Dermis microvascular lymphatic vessel endothelial cell (primary cell): ENCODE measurements at regions not wholly inside any gene's neighbourhood (a gene's known extent, or its start where the extent isn't known, plus 50 kb on each side); places are given as distances from the start of the nearest gene placed in this dataset.

Experiments used
- DNase-seq, 2 donors: peaks; one replicate each; pipeline versions ENCODE4 v3.0.0 to v3.0.0-alpha.2; 2010; ENCODE audit warnings: low read depth in 2 of 2

DNA sequence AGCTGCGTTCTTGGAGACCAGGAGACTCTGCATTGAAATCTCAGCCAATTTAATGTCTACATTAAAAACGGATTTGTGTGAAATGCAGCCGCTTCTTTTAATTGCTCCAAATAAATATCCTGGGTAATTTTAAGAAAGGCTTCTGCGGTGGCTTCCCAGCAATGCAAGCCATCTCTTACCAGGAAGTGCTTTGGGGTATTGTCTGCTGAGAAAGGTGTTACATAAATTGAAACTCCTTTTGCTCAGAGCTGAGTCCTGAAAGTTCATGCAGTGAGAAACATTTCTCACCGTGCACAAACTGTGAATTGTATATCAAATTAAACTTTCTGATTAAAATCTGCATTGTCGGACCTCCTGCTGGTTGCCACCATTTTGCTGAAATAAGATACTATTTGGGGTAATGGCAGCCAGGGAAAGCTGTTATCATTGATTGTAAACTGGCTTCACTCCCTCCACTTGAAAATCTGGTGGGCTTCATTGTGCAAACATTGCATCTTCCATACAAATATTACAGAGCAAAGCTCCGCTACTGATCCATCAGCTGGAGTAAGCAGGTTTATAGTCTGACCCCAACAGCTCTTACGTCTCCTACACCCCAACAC, 59.5 kb downstream of the ZIC5 start:
- no peak for DNase-seq

DNA sequence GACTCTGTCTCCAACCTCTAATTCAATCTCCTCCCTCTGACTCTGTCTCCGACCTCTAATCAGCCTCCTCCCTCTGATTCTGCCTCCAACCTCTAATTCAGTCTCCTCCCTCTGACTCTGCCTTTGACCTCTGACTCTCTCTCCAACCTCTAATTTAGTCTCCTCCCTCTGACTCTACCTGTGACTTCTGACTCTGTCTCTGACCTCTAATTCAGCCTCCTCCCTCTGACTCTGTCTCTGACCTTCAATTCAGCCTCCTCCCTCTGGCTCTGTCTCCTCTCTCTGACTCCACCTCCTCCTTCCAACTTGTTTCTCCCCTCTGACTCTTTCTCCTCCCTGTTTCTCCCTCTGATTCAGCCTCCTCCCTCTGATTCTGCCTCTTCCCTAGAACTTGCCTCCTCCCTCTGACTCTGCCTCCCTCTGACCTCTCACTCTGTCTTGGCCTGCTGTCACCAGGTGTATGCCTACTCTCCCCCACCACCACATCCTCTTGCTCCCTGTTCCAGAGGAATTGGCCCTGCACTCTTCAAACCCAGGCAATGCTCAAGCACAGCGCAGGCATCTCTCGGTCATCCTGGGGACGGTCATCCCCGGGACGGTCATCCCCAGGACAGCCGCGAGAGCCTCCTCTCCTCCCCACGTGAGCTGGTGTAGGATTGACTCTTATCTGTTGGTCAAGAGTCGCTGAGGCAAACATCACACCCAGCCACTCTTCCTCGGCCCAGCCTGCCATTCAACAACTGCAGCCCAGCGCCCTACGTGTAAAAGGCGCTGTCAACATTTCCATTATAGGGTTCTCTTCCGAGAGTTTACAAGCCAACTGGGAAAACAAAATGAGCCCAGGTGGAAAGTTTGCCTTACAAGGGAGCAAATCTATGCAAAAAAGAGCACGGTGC, 60.2 kb downstream of the ZIC5 start:
- DNase-seq = no peak

DNA sequence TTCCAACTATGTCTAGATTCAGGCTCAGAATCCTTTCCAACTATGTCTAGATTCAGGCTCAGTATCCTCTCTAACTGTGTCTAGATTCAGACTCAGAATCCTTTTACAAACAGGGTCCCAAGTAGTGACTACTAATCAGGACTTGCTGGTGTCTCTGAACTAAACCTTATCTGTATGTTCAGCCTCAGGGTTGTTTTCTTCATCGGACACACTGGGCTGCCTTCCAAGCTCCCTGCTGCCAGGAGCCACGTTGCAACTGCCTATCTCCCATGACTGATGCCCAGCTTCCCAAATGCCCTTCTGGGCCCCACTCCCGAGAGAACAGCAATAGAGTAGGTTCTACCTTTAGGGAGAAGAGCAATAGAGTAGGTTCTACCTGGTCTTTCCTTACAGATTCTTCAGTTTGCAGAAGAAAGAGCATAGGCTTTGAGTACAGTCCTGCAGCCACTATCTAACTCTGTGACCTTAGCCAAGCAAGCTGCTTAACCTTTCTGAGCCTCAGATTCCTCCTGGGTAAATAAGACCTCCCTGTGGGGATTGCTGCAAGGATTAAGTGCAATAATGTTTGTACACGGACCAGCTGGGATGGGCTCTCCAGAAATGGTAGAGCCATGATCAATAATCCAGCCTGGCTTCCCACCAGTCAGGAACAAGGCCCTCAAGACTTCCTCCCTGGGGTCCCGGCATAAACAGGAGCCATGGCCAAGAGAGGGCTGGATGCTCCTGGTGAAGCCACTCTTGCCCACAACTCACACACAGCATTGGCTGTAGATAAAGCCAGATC, 61.5 kb downstream of the ZIC5 start:
- no peak for DNase-seq

DNA sequence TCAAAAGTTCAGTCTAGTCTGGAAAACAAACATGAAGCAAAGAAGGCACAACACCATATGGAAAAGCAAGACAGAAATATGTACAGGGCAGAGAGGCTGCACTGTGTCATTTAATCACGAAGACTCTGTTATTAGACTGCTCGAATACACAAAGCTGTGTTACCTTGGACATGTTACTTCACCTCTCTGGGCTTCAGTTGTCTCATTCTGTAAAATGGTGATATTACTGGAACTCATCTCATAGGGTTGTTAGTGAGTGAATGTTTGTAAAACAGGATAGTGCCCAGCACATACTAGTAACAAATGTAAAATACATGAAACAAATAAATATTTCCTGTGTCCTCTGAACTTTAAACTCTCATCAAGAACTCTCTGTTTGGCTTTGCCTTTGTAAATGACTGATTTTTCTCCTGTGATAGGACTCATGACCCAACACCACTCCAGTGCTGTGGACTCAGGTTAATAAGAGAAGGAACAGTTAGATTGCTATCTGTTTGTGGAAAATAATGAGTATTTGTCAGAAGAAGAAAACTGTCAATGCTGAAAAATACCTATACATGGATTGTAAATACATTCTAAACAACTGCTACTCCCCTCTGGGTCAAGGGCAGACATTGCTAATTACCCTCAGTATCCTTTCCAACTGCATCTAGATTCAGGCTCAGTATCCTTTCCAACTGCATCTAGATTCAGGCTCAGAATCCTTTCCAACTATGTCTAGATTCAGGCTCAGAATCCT, 62.3 kb downstream of the ZIC5 start:
- no peak for DNase-seq

DNA sequence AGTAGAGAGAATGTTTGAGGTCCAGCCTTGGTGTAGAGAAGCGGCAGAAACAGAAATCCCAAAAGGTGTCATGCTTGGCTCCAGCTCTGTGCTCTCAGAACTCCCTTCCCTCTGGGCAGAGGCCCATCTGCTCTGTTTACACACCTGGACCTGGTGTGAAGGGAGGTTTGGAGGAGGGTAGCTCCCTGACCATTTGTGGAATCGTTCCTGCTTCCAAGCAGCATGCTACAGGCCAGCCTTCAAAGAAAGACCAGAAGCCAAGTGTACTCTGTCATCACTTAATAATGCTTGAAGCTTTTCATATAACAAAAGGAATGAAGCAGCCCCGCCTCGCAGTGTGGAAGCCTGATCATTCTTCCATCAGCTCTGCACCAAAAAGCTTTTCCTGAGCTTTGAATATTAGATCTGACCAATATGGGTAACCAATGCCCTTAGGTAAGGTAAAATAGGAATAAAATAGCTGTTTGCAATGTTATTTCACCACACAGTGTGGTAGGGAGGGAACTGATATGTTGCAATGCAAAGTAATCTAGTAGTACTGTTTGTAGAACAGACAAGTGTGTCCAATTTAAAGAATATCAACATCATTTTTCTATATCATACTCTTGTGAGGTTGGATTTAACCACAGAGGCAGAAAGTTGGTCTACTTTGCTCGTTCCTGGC, 63.3 kb downstream of the ZIC5 start:
- DNase-seq = no peak

DNA sequence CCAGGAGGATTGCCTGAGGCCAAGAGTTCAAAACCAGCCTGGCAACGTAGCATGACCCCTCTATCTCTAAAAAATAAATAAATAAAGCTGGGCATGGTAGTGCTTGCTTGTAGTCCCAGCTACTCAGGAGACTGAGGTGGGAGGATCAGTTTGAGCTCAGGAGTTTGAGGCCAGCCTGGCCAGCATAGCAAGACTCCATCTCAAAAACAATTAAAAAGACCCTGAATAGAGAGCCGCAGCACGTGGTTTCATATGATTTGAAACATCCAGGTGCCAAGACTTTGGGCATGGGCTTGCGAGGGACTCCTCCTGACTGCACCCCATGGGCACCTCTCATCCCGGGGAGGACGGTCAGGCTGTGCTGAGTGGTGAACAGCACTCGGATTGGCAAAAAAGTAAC, 63.9 kb downstream of the ZIC5 start:
- DNase-seq = no peak

DNA sequence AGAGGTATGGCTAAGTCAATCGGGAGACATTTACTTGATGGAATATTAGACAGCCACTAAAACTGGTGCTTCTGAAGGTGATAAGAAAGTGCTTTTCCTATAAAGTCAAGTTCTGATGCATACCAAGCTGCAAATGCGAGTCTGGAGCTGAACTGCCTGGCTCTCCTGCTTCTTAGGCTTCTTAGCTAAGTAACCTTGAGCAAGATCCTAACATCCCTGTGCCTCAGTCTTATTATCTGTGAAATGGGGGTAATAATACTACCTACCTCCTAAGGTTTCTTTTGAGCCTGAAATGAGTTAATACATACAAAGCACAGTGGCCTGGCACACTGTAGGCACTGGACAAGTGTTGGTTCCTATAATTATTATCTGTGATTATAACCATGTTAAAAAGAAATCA, 64.5 kb downstream of the ZIC5 start:
- DNase-seq = no peak

DNA sequence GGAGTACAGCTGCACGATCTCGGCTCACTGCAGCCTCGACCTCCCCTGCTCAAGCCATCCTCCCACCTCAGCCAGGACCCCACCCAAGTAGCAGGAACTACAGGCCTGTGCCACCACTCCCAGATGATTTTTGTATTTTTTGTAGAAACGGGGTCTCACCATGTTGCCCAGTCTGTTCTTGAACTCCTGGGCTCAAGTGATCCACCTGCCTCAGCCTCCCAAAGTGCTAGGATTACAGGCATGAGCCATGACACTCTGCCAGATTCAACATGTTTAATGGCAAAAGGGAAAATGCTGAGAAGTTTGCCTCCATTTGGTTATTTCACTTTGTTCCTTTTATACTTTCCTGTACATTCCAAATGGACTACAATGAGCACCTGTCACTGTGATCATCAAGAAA, 65.8 kb downstream of the ZIC5 start:
- no peak for DNase-seq

DNA sequence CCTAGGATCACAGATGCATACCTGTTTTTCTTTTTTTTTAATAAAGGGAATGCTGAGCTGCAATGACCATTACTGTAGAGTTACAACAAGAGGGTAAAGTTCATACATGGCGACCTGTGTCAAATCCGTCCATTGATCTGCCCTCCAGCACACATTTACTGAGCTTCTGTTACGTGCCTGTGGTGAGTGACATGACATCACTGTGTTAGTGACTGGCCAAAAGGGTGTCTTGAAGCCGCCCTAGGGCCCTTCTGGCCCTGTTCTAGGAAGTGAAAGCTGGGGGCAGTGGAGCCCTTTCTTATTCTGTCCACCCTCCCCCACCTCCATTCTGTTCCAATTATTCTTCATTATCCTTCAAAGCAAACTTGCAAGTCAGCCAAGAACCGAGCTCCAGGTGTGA, 66.3 kb downstream of the ZIC5 start:
- no peak for DNase-seq

DNA sequence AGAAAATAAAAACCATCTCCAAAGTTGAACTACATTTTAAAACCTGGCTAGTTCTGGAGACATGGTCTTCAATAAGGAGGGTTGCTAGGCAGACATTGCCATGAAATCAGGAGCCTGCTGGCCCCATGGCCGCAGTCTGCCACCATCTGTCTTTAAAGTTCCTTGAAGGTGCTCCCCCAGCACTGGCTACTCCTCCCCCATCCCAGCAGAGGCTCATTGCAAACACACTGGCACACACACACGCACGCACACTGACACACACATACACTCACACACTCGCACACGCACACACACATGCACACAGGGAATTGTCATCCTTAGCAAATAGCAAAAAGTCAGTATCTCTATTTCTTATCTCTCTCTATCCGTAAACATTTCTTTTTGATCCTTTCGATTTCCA, 68.4 kb downstream of the ZIC5 start:
- no peak for DNase-seq

DNA sequence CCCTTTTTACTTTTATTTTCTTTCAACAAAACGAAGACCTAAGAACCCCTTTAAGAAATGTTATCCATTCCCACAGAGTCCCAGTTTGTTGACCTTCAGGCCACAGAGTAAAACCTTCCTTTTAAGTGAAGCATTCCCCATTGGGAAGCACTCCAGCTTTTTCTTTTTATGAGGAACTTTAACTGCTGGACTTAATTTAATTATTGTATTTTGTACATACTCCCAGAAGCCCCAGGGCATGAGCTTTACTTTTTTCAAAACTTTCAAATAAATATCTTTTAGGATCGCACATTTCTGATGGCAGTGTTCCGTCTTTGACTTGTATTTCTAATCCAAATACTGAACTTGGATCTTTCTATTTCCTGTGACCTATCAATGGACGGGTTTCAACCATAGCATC, 68.9 kb downstream of the ZIC5 start:
- DNase-seq = no peak

DNA sequence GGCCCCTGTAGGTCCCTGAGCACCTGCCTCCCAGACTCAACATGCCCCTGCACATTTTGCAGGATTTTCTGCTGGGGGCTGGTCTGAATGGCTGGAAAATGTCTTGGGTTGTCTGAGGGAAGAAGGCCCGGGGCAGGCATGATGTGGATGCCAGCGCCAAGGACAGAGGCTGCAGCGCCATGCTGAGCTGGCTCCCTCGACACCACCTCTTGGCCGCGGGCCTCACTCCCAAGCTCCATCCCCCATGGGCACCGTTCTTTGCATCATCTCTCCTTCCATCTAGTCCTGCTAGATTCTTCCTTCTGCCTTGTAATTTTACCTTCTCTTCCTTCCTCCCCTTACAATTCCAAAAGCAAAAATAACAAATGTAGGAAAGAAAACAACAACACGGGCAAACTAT, 70.6 kb downstream of the ZIC5 start:
- DNase-seq = no peak

DNA sequence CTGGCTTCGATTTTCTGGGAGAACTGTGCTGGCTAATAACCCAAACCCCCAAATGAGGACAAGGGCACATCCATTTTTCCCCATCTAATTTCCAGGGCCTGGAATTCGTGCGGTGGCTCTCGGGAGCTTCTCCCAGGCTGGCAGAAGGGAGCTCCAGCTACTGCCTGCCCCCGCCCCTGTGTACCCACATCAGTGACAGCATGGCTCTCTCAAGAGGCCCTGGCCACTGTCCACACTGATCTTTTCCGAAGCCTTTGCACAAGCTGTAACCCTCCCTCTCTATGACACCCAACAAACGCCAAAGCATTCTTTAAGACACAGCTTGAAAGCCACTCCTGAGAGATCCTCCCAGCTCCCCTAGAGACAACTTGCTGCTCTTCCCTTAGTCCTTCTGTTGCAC, 73.1 kb downstream of the ZIC5 start:
- no peak for DNase-seq

DNA sequence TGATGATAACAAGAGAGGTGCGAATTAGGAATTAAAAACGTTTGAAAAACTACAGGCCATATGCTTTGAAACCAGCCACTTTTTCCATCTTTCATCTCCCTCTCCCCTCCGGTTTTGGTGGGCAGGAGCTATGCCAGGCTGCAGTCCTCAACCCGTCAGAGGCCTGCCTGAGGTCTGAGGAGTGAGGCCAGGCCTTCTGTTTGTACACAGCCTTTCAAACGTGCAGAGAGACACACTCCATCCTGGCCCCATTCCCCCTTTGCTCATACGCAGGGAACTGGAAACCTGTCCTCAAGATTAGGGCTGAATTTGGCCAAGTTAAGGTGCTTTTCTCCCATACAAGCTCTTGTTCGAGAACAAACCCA, 74.5 kb downstream of the ZIC5 start:
- DNase-seq = no peak

DNA sequence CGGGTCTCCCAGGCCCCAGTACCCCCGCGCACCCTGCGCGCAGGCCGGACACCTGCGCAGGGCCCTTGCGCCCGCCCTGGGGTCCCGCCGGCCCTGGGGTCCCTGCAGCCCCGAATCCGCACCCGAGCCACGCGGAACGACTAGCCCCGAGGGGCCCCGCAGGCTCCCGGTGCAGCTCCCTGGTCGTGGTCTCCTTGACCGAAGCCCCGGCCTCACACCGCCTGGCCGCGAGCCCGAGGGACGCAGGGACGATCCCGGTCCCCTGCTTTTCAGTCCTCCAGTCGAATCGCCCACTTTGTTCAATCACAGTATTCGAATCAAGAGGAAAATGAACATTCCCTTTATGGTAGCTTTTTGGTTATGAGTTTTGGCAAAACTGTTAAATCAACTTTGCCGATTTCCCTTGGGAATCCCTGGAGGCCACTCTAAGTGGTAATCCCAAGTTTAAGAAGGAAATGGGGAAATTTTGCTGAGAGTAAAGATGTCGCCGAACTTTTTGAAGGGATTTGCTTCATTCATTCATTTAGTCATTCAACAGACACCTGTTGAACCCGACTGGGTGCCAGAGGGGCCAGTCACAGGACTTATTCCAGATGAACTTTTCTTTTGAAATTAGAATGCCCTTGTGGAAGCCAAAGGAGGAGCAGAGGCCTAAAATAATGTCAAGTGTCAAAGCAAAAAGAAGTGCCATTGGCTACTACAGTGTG, 75.0 kb downstream of the ZIC5 start:
- DNase-seq = no peak

DNA sequence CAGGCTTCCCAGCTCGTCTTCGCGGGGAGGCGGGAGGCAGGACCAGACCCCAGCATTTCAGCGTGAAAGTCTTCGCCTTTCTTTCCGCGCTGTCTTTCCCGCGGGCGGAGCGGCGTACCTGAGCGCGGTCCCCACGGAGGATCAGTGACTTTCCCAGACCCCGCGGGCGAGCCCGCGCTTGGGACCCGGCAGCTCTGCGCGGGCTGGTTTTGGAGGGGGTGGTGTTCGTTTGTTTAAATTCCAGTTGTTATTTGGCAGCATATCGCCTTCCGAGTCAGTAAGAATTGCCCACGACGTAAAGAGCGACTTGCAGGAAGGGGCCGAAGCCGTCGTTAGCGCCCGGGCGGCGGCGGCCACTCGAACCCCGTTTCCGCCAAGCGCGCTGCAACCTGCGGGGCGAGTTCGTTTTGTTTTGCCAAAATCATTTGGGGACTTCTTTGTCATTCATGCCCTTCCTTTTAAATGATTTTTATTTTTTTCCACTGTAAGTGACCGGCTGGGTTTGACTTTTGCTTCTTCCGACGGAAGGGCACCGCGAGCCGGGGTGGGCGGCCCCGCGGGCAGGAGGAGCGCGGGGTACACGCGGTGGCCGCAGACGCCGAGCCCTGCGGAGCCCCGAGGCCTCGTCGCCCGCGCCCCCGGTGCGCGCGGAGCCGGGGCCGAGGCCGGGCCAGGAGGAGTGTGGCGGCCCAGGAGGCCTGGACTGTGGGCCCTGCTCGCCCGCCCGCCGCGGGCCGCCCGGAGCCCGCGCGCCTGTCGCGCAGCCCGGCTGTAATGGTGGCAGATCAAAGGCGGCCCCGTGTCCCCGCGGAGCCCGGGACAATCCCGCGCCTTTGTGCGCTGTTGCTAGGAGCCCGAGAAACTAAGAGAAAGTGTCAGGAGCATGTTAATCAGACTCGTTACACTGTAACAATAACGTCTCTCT, 75.9 kb downstream of the ZIC5 start:
- DNase-seq = no peak

DNA sequence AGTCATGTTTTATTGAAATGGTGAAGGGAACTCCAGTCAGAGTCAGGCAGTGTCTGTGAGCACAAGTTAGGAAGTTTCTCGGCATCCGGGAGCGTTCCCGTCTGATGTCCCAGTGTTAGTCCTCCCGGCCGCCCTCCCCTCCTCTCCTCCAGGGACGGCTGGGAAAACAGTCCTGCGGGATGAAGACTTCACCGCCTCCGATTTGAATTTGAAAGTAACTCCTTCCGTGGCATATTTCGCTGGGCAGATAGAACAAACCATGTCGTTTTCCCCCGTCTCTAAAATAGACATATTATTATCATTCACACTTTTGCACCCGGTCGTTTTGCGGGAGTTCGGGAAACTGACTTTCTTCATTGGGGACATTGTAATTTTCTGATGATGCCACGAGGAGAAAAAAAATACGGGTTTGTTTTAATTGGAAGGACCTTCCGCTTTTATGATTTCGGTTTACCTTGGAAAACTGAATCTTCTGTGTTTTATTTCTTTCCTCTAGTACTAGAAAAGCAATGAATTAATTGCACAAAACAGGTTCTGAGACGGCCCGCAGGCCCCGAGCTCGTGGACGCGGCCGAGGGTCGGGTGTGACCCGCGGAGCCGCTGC, 76.6 kb downstream of the ZIC5 start:
- no peak for DNase-seq

DNA sequence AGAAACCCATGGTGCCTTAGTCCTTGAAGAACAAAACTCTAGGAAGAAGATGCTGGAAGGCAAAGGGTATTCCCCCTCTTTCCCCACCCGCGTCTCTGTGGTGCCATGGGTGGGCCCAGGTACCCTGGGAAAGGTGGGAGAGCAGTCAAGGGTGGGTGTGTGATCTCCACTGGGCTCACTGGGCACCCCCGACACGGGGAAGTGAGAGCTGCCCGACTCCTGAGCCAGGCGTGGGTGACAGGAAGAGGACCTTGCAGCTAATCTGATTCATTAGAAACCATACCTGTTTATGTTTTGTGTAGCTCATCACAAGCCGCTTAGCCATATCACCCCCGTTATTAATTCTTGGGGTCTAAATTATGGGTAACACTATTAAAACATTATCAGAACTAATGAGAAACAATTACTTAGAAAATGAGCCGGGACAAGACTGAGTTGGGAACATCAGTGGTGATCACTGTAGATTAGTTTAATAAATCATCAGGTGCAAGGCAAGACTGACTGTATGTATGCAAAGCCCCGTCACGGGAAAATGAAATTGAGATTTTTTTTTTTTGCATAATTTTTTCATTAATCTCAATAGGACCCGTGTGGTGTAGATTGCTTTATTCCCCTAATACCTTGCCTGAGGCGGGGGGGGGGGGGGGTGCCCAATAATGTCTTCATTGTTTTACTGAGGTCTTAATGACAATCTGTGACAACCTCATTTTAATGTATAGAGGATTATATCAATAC, 77.3 kb downstream of the ZIC5 start:
- no peak for DNase-seq

DNA sequence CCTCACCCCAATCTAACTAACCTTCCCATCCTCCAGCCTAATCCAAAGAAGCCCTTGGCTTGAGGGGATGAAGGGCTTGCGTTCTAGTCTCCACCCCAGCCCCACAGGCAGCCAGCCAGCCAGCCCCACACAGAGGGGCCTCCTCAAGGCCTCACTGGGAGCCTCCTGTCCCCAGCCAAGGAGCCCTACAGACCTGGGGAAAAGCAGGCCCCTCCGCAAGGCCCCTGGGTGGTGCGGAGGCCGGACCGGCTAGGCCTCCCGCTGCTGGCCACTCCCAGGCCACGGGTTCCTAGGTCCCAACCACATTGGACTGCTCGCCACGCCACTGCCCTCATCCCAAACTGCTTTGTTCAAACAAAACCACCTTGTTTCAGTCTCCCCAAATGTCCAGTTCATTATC, 78.0 kb downstream of the ZIC5 start:
- no peak for DNase-seq
